Suppressor macrophage treated with lipopolysaccharide for 4 hours (primary cell): ENCODE measurements at regions not wholly inside any gene's neighbourhood (a gene's known extent, or its start where the extent isn't known, plus 50 kb on each side); places are given as distances from the start of the nearest gene placed in this dataset.
A peak's percentile ranks its signal among the peaks of the same experiment; 100 is the strongest.

Experiments
- DNase-seq: peaks from one replicate; pipeline ENCODE4 v3.0.0-alpha.2; 2020

- DNase-seq, result no peak
Observed at GRCh38 chr20:39333211-39333610, 371.1 kb downstream of the DHX35 start.

GRCh38 chr20:39328347-39328746 lies 366.2 kb downstream of the DHX35 start:
- DNase-seq, result no peak

GRCh38 chr20:39326050-39326449 lies 363.9 kb downstream of the DHX35 start:
- no peak for DNase-seq

GRCh38 chr20:39318911-39319310 lies 356.8 kb downstream of the DHX35 start:
- no peak for DNase-seq

GRCh38 chr20:39312676-39313075 lies 350.5 kb downstream of the DHX35 start:
- DNase-seq, result peak; percentile 11

GRCh38 chr20:39311851-39312506 lies 349.8 kb downstream of the DHX35 start:
- no peak for DNase-seq

GRCh38 chr20:39310363-39310995 lies 348.3 kb downstream of the DHX35 start:
- no peak for DNase-seq

- no peak for DNase-seq
Observed at GRCh38 chr20:39309458-39309857, 347.3 kb downstream of the DHX35 start.

GRCh38 chr20:39302312-39302711 lies 340.2 kb downstream of the DHX35 start:
- DNase-seq, result no peak

- no peak for DNase-seq
Observed at GRCh38 chr20:39299783-39300182, 337.6 kb downstream of the DHX35 start.

GRCh38 chr20:39298571-39299506 lies 336.7 kb downstream of the DHX35 start:
- DNase-seq, result no peak

GRCh38 chr20:39298121-39298520 lies 336.0 kb downstream of the DHX35 start:
- DNase-seq, result no peak

GRCh38 chr20:39295301-39295700 lies 333.2 kb downstream of the DHX35 start:
- DNase-seq, result no peak

- no peak for DNase-seq
Observed at GRCh38 chr20:39294137-39294725, 332.1 kb downstream of the DHX35 start.

GRCh38 chr20:39292193-39292736 lies 330.1 kb downstream of the DHX35 start:
- DNase-seq, result no peak

- no peak for DNase-seq
Observed at GRCh38 chr20:39291301-39291700, 329.2 kb downstream of the DHX35 start.

- no peak for DNase-seq
Observed at GRCh38 chr20:39290575-39290974, 328.4 kb downstream of the DHX35 start.

- no peak for DNase-seq
Observed at GRCh38 chr20:39289831-39290230, 327.7 kb downstream of the DHX35 start.

- peak; percentile 3 for DNase-seq
Observed at GRCh38 chr20:39289316-39289715, 327.2 kb downstream of the DHX35 start.

- no peak for DNase-seq
Observed at GRCh38 chr20:39283464-39283863, 321.3 kb downstream of the DHX35 start.

- no peak for DNase-seq
Observed at GRCh38 chr20:39282619-39283092, 320.5 kb downstream of the DHX35 start.

- no peak for DNase-seq
Observed at GRCh38 chr20:39280875-39281274, 318.7 kb downstream of the DHX35 start.
